ENCODE measurements at regions not wholly inside any gene's neighbourhood (a gene's known extent, or its start where the extent isn't known, plus 50 kb on each side); places are given as distances from the start of the nearest gene placed in this dataset.

DNA sequence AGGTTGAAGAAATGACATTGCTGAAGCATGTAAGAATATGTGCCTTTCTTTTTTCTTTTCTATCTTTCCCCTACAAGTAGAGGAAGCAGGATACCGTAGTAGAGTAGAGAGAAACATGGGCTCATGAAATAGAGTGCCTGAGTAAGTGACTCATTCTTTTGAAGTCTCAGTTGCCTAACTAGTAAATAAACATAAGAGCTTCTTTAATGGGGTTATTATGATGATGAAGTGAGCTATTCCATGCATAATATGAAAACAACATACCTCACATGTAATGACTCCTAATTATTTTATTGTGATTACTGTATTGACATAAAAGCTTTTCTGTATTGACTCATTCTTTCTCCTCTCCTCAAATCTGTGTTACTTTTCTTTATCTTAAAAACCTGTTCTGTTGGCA lies 1538.2 kb downstream of the TECRL start:
- Histone ChIP-seq H3K4me2 (ENCODE audit: low read length) (no peak overlapping the region), H3K23ac (ENCODE audit: low read length) (no peak overlapping the region), H3K79me1 (ENCODE audit: low read length) (no peaks in the 10 kb centered on the region), H2AFZ (ENCODE audit: insufficient read depth, low read length, poor library complexity) (no peak overlapping the region), H3K79me2 (ENCODE audit: control insufficient read depth, insufficient read depth, low read length, poor library complexity) (no peaks in the 10 kb centered on the region), H3K9ac (ENCODE audit: low read length) (no peak overlapping the region), H4K8ac (ENCODE audit: low read depth, low read length) (no peak overlapping the region), H3K18ac (ENCODE audit: low read length) (no peak overlapping the region), H2BK12ac (ENCODE audit: low read length) (no peak overlapping the region), H4K12ac (ENCODE audit: low read depth, low read length) (no peak overlapping the region), H2BK5ac (ENCODE audit: low read depth, low read length, poor library complexity) (no peak overlapping the region), H3K4ac (ENCODE audit: low read depth, low read length) (no peak overlapping the region), H3K36me3 (ENCODE audit: control insufficient read depth in 1 of 2, insufficient read depth in 2 of 2, low read length in 2 of 2) (no peaks in the 10 kb centered on the region), H3K4me3 (ENCODE audit: low read depth, low read length) (no peak overlapping the region), H2AK5ac (ENCODE audit: low read length) (no peak overlapping the region), H4K91ac (ENCODE audit: low read depth, low read length) (no peak overlapping the region), H3K27ac (ENCODE audit: low read depth, low read length) (no peak overlapping the region), H3K27me3 (ENCODE audit: insufficient read depth, low read length) (no peaks in the 10 kb centered on the region), H3K9me3 (ENCODE audit: insufficient read depth, low read depth, low read length) (no peaks in the 10 kb centered on the region), H2BK120ac (ENCODE audit: insufficient read depth, low read length, poor library complexity) (no peak overlapping the region), H3K4me1 (ENCODE audit: control insufficient read depth in 1 of 2, insufficient read depth in 2 of 2, low read length in 2 of 2) (no peaks in the 10 kb centered on the region), H3K14ac (ENCODE audit: low read length) (no peak overlapping the region)
- DNase-seq, result no peak
- WGBS (ENCODE audit: extremely low coverage, insufficient coverage, insufficient read length), result no CpG with 5 or more reads among the region's 1 CpG

- Histone ChIP-seq H3K27ac (ENCODE audit: low read depth, low read length) (no peak overlapping the region), H2BK12ac (ENCODE audit: low read length) (no peak overlapping the region), H3K14ac (ENCODE audit: low read length) (no peak overlapping the region), H3K9ac (ENCODE audit: low read length) (no peak overlapping the region), H3K36me3 (ENCODE audit: control insufficient read depth in 1 of 2, insufficient read depth in 2 of 2, low read length in 2 of 2) (no peaks in the 10 kb centered on the region), H3K79me1 (ENCODE audit: low read length) (no peaks in the 10 kb centered on the region), H3K23ac (ENCODE audit: low read length) (no peak overlapping the region), H2AK5ac (ENCODE audit: low read length) (no peak overlapping the region), H3K79me2 (ENCODE audit: control insufficient read depth, insufficient read depth, low read length, poor library complexity) (no peaks in the 10 kb centered on the region), H4K91ac (ENCODE audit: low read depth, low read length) (no peak overlapping the region), H3K9me3 (ENCODE audit: insufficient read depth, low read depth, low read length) (no peaks in the 10 kb centered on the region), H2AFZ (ENCODE audit: insufficient read depth, low read length, poor library complexity) (no peak overlapping the region), H4K8ac (ENCODE audit: low read depth, low read length) (no peak overlapping the region), H3K4me3 (ENCODE audit: low read depth, low read length) (no peak overlapping the region), H3K27me3 (ENCODE audit: insufficient read depth, low read length) (no peaks in the 10 kb centered on the region), H4K12ac (ENCODE audit: low read depth, low read length) (no peak overlapping the region), H2BK120ac (ENCODE audit: insufficient read depth, low read length, poor library complexity) (no peak overlapping the region), H2BK5ac (ENCODE audit: low read depth, low read length, poor library complexity) (no peak overlapping the region), H3K4ac (ENCODE audit: low read depth, low read length) (no peak overlapping the region), H3K4me1 (ENCODE audit: control insufficient read depth in 1 of 2, insufficient read depth in 2 of 2, low read length in 2 of 2) (no peaks in the 10 kb centered on the region), H3K18ac (ENCODE audit: low read length) (no peak overlapping the region), H3K4me2 (ENCODE audit: low read length) (no peak overlapping the region)
- DNase-seq, result no peak
- whole genome bisulfite sequencing (ENCODE audit: extremely low coverage, insufficient coverage, insufficient read length), result no CpG with 5 or more reads among the region's 3 CpGs
These were observed 1538.8 kb downstream of the TECRL start for GRCh38 chr4:62870451-62870850.

DNA sequence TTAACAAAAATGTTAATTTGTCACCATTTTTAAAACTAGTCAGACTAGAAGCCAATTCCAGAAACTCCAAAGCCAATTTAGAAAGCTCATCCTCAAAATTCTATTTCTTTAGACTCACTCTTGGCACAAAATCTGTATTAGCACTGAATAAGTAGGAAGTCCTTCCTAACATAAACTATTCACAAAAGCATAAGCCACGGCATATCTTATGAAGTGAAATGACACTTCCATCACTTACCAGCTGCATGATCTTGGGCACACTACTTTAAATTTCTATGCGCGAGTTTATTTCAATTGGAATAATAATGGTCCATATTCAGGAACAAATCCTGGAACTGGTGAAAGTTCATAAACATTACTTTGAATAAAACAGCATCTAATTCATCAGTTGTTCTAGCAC lies 1544.0 kb downstream of the TECRL start:
- H3K27ac ChIP-seq (ENCODE audit: low read depth, low read length), result no peak overlapping the region
- DNase-seq, result no peak
- H4K12ac ChIP-seq (ENCODE audit: low read depth, low read length), result no peak overlapping the region
- no peak overlapping the region for H3K23ac ChIP-seq (ENCODE audit: low read length)
- no peak overlapping the region for H2BK12ac ChIP-seq (ENCODE audit: low read length)
- H3K4me2 ChIP-seq (ENCODE audit: low read length), result no peak overlapping the region
- no peak overlapping the region for H2BK120ac ChIP-seq (ENCODE audit: insufficient read depth, low read length, poor library complexity)
- H2AK5ac ChIP-seq (ENCODE audit: low read length), result no peak overlapping the region
- H3K4me3 ChIP-seq (ENCODE audit: low read depth, low read length), result no peak overlapping the region
- H3K4ac ChIP-seq (ENCODE audit: low read depth, low read length), result no peak overlapping the region
- H2AFZ ChIP-seq (ENCODE audit: insufficient read depth, low read length, poor library complexity), result no peak overlapping the region
- no peaks in the 10 kb centered on the region for H3K79me1 ChIP-seq (ENCODE audit: low read length)
- H3K18ac ChIP-seq (ENCODE audit: low read length), result no peak overlapping the region
- H3K14ac ChIP-seq (ENCODE audit: low read length), result no peak overlapping the region
- H3K4me1 ChIP-seq (ENCODE audit: control insufficient read depth in 1 of 2, insufficient read depth in 2 of 2, low read length in 2 of 2), result no peaks in the 10 kb centered on the region
- no peak overlapping the region for H4K8ac ChIP-seq (ENCODE audit: low read depth, low read length)
- no peaks in the 10 kb centered on the region for H3K36me3 ChIP-seq (ENCODE audit: control insufficient read depth in 1 of 2, insufficient read depth in 2 of 2, low read length in 2 of 2)
- no peaks in the 10 kb centered on the region for H3K79me2 ChIP-seq (ENCODE audit: control insufficient read depth, insufficient read depth, low read length, poor library complexity)
- no peak overlapping the region for H2BK5ac ChIP-seq (ENCODE audit: low read depth, low read length, poor library complexity)
- H4K91ac ChIP-seq (ENCODE audit: low read depth, low read length), result no peak overlapping the region
- no peaks in the 10 kb centered on the region for H3K27me3 ChIP-seq (ENCODE audit: insufficient read depth, low read length)
- no peak overlapping the region for H3K9ac ChIP-seq (ENCODE audit: low read length)
- no peaks in the 10 kb centered on the region for H3K9me3 ChIP-seq (ENCODE audit: insufficient read depth, low read depth, low read length)
- WGBS (ENCODE audit: extremely low coverage, insufficient coverage, insufficient read length), result no CpG with 5 or more reads among the region's 3 CpGs

DNA sequence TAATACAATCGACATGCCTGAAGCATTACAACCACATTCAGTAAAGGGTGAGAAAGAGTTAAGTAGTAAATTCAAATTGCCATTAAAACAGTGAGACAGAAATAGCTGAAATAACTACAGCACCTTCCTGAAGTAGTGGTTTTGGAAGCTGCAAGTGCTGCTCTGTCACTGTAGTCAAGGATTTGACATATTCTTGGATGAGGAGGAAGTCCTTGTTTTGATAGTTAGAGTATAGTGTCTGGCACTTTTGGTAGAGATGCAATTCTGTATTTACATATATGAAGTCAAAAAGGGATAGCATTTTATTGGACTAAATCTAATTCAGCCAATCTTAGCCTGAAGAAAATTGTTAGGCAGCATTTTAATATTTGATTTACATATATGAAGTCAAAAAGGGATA lies 1559.6 kb downstream of the TECRL start:
- Histone ChIP-seq H4K91ac (ENCODE audit: low read depth, low read length) (no peak overlapping the region), H3K18ac (ENCODE audit: low read length) (no peak overlapping the region), H3K23ac (ENCODE audit: low read length) (no peak overlapping the region), H2AK5ac (ENCODE audit: low read length) (no peak overlapping the region), H3K9ac (ENCODE audit: low read length) (no peak overlapping the region), H3K4me1 (ENCODE audit: control insufficient read depth in 1 of 2, insufficient read depth in 2 of 2, low read length in 2 of 2) (no peaks in the 10 kb centered on the region), H3K9me3 (ENCODE audit: insufficient read depth, low read depth, low read length) (no peaks in the 10 kb centered on the region), H3K27ac (ENCODE audit: low read depth, low read length) (no peak overlapping the region), H3K27me3 (ENCODE audit: insufficient read depth, low read length) (no peaks in the 10 kb centered on the region), H3K79me1 (ENCODE audit: low read length) (no peaks in the 10 kb centered on the region), H2AFZ (ENCODE audit: insufficient read depth, low read length, poor library complexity) (no peak overlapping the region), H2BK5ac (ENCODE audit: low read depth, low read length, poor library complexity) (no peak overlapping the region), H3K4me3 (ENCODE audit: low read depth, low read length) (no peak overlapping the region), H3K79me2 (ENCODE audit: control insufficient read depth, insufficient read depth, low read length, poor library complexity) (no peaks in the 10 kb centered on the region), H4K12ac (ENCODE audit: low read depth, low read length) (no peak overlapping the region), H3K14ac (ENCODE audit: low read length) (no peak overlapping the region), H3K36me3 (ENCODE audit: control insufficient read depth in 1 of 2, insufficient read depth in 2 of 2, low read length in 2 of 2) (no peaks in the 10 kb centered on the region), H3K4ac (ENCODE audit: low read depth, low read length) (no peak overlapping the region), H3K4me2 (ENCODE audit: low read length) (no peak overlapping the region), H2BK120ac (ENCODE audit: insufficient read depth, low read length, poor library complexity) (no peak overlapping the region), H4K8ac (ENCODE audit: low read depth, low read length) (no peak overlapping the region), H2BK12ac (ENCODE audit: low read length) (no peak overlapping the region)
- WGBS (ENCODE audit: extremely low coverage, insufficient coverage, insufficient read length), result no CpG with 5 or more reads among the region's 1 CpG
- DNase-seq, result no peak

Measured in trophoblast cell (in vitro differentiated cells and primary cell).